ENCODE measurements at regions not wholly inside any gene's neighbourhood (a gene's known extent, or its start where the extent isn't known, plus 50 kb on each side); places are given as distances from the start of the nearest gene placed in this dataset.

DNA sequence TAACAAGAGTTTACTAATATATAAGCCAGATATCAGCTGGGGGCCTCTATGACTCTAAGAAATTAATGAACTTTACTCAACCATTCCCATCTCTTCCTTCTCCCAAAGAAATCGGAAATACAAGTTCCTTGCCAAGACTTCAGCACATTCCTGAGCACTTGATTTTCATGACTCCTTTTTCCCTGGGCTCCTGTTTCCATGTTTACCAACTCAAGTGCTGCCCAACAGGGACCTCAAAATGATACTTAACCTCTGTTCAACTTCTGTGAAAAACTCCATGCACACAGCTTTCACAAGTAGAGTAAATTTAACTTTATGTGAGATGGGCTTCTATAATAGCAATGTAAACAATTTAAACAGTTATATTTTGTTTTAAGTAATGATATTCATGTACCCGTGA, 315.8 kb upstream of the CDIN1 start:
- DNase-seq (ENCODE audit: low read depth, low spot score) (no peak), ATAC-seq (no peak)
- no peak overlapping the region for H3K27ac ChIP-seq (ENCODE audit: low read length)
- TF ChIP-seq REST (IDR thresholded peaks at IDR 0.05; ENCODE audit: insufficient read depth in 1 of 2, low read depth in 2 of 2, low read length in 1 of 2) (no peak), POLR2AphosphoS5 (IDR thresholded peaks at IDR 0.05; ENCODE audit: low read depth, low read length) (no peak), TCF7L2 (IDR thresholded peaks at IDR 0.05; ENCODE audit: low read depth, low read length) (no peak), SIN3A (IDR thresholded peaks at IDR 0.05; ENCODE audit: borderline replicate concordance, insufficient read depth, low read depth, low read length) (no peak)
- TF ChIP-seq, protein P1, sequence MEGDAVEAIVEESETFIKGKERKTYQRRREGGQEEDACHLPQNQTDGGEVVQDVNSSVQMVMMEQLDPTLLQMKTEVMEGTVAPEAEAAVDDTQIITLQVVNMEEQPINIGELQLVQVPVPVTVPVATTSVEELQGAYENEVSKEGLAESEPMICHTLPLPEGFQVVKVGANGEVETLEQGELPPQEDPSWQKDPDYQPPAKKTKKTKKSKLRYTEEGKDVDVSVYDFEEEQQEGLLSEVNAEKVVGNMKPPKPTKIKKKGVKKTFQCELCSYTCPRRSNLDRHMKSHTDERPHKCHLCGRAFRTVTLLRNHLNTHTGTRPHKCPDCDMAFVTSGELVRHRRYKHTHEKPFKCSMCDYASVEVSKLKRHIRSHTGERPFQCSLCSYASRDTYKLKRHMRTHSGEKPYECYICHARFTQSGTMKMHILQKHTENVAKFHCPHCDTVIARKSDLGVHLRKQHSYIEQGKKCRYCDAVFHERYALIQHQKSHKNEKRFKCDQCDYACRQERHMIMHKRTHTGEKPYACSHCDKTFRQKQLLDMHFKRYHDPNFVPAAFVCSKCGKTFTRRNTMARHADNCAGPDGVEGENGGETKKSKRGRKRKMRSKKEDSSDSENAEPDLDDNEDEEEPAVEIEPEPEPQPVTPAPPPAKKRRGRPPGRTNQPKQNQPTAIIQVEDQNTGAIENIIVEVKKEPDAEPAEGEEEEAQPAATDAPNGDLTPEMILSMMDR (IDR thresholded peaks at IDR 0.05), result no peak
- H3K27me3 ChIP-seq (ENCODE audit: control insufficient read depth, insufficient read depth, low read length), result no peaks in the 10 kb centered on the region
- no peaks in the 10 kb centered on the region for H3K36me3 ChIP-seq (ENCODE audit: control insufficient read depth, insufficient read depth, low read length)
- intact Hi-C loops (cut with micrococcal nuclease; ENCODE audit: unreplicated experiment) (no loop called here), in situ Hi-C loops (cut with HindIII; ENCODE audit: low pct_unique_long_range_greater_than_20kb, low sequenced_read_pairs) (no loop called here)
- no TSS peak for BruUV-seq (replicated peaks)
- CTCF ChIA-PET, result interaction anchor here (0.6 kb wide), 1 partner anchor 67 kb away, joined by 3 read pairs; no protein-coding TSS in a partner anchor
- H3K4me1 ChIP-seq (ENCODE audit: control insufficient read depth, insufficient read depth, low read length), result no peaks in the 10 kb centered on the region
- POLR2A ChIA-PET, result no interaction called here
- no peaks in the 10 kb centered on the region for H3K9me3 ChIP-seq (ENCODE audit: control insufficient read depth, insufficient read depth, low read depth, low read length)
- no peak overlapping the region for H3K4me3 ChIP-seq (ENCODE audit: low read depth in 2 of 2, low read length in 2 of 2)

GRCh38 chr15:36265422-36265821, 314.0 kb upstream of the CDIN1 start:
- H3K36me3 ChIP-seq (ENCODE audit: control insufficient read depth, insufficient read depth, low read length), result no peaks in the 10 kb centered on the region
- ATAC-seq, result no peak
- CTCF ChIA-PET, result no interaction called here
- TF ChIP-seq SIN3A (IDR thresholded peaks at IDR 0.05; ENCODE audit: borderline replicate concordance, insufficient read depth, low read depth, low read length), result no peak
- no peaks in the 10 kb centered on the region for H3K27me3 ChIP-seq (ENCODE audit: control insufficient read depth, insufficient read depth, low read length)
- DNase-seq (ENCODE audit: low read depth, low spot score), result no peak
- H3K9me3 ChIP-seq (ENCODE audit: control insufficient read depth, insufficient read depth, low read depth, low read length), result no peaks in the 10 kb centered on the region
- no peaks in the 10 kb centered on the region for H3K4me1 ChIP-seq (ENCODE audit: control insufficient read depth, insufficient read depth, low read length)
- no peak overlapping the region for H3K27ac ChIP-seq (ENCODE audit: low read length)
- BruUV-seq (replicated peaks), result no TSS peak
- POLR2A ChIA-PET, result no interaction called here
- no peak overlapping the region for H3K4me3 ChIP-seq (ENCODE audit: low read depth in 2 of 2, low read length in 2 of 2)
- intact Hi-C loops (cut with micrococcal nuclease; ENCODE audit: unreplicated experiment) (no loop called here), in situ Hi-C loops (cut with HindIII; ENCODE audit: low pct_unique_long_range_greater_than_20kb, low sequenced_read_pairs) (no loop called here)

DNA sequence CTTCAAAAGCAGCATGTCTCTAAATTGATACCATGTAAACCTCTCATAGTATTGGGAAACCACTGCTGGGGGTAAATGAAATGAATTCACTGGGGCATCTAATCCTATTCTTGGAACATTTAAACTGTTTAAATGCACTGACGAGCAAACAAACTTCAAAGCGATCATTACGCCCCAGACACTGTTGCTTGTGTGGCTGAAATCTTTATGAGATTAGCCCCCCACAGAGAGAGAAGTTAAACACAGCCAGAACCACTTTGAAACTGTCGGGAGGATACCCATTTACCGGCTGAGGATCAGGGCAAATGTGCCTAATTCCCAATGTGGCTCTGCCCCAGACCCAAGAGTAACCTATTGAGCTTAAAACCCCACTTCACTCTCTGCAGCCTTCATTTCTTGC, 308.4 kb upstream of the CDIN1 start:
- Histone ChIP-seq H3K36me3 (ENCODE audit: control insufficient read depth, insufficient read depth, low read length) (no peaks in the 10 kb centered on the region), H3K4me3 (ENCODE audit: low read depth in 2 of 2, low read length in 2 of 2) (no peak overlapping the region), H3K9me3 (ENCODE audit: control insufficient read depth, insufficient read depth, low read depth, low read length) (no peaks in the 10 kb centered on the region), H3K27ac (ENCODE audit: low read length) (no peak overlapping the region), H3K4me1 (ENCODE audit: control insufficient read depth, insufficient read depth, low read length) (no peaks in the 10 kb centered on the region), H3K27me3 (ENCODE audit: control insufficient read depth, insufficient read depth, low read length) (no peaks in the 10 kb centered on the region)
- intact Hi-C loops (cut with micrococcal nuclease; ENCODE audit: unreplicated experiment), result no loop called here
- DNase-seq (ENCODE audit: low read depth, low spot score), result no peak
- BruUV-seq (replicated peaks), result no TSS peak
- TF ChIP-seq, protein P1 (IDR thresholded peaks at IDR 0.05), result no peak
- TF ChIP-seq SIN3A (IDR thresholded peaks at IDR 0.05; ENCODE audit: borderline replicate concordance, insufficient read depth, low read depth, low read length) (no peak), TCF7L2 (IDR thresholded peaks at IDR 0.05; ENCODE audit: low read depth, low read length) (no peak), REST (IDR thresholded peaks at IDR 0.05; ENCODE audit: insufficient read depth in 1 of 2, low read depth in 2 of 2, low read length in 1 of 2) (no peak), POLR2AphosphoS5 (IDR thresholded peaks at IDR 0.05; ENCODE audit: low read depth, low read length) (no peak)
- no peak for ATAC-seq
- POLR2A ChIA-PET, result interaction anchor here (0.7 kb wide), 1 partner anchor 17 kb away, joined by 8 read pairs; no protein-coding TSS in a partner anchor
- in situ Hi-C loops (cut with HindIII; ENCODE audit: low pct_unique_long_range_greater_than_20kb, low sequenced_read_pairs), result no loop called here
- CTCF ChIA-PET, result no interaction called here

All from Panc1 (cell line).